Hepatocyte (in vitro differentiated cells): ENCODE measurements at regions not wholly inside any gene's neighbourhood (a gene's known extent, or its start where the extent isn't known, plus 50 kb on each side); places are given as distances from the start of the nearest gene placed in this dataset.

Source experiments
- CTCF ChIP-seq: fragments of 200-600 bp; sonication (generic); IDR thresholded peaks from 2 replicates; pipeline ENCODE4 v1.5.1; 2016; ENCODE audit warnings: antibody characterized with exemption, mild to moderate bottlenecking; ENCODE audit not compliant: poor library complexity
- EZH2 ChIP-seq: fragments of 200-600 bp; sonication (generic); IDR thresholded peaks from 2 replicates; pipeline ENCODE4 v1.6.1; 2016; ENCODE audit warnings: antibody characterized with exemption, mild to moderate bottlenecking, borderline replicate concordance

- TF ChIP-seq CTCF = no peak
- no peak for TF ChIP-seq EZH2
These were observed 401.0 kb upstream of the ADAMTSL1 start for GRCh38 chr9:18073002-18073401.
